GM21717 (cell line): ENCODE measurements at regions not wholly inside any gene's neighbourhood (a gene's known extent, or its start where the extent isn't known, plus 50 kb on each side); places are given as distances from the start of the nearest gene placed in this dataset.
"Not testable (repeated sequence)": the region's sequence is repeated elsewhere in the genome, so short reads cannot be mapped to it uniquely, and the experiment has no call there.

ENCODE experiments used
- ATAC-seq: cut with Tn5 transposase; IDR thresholded peaks from one replicate; pipeline ENCODE4 v1.9.1; 2021; ENCODE audit warnings: mild to moderate bottlenecking, moderate library complexity; ENCODE audit not compliant: unreplicated experiment

DNA sequence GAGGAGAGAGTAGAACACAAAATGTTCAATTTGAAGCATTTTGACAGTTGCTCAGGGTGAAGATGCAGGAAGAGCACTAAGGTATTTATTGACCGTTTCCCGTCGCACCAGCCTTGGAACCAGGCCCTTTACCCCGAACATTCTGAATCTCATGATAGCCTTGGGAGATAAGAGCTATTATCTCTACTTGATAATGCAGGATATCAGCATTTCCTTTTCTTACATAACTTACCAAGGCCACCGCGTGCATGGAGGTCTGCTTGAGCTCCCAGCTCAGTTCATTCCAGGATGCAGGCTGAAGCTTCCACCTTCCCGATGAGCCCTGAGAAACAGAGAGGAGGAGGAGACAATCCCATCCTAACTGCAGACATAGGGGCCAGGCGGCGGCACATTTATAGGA, 324.2 kb upstream of the COBL start:
- ATAC-seq = no peak

GRCh38 chr7:51639661-51640334, 323.2 kb upstream of the COBL start:
- no peak for ATAC-seq

- no peak for ATAC-seq
Observed at GRCh38 chr7:51636503-51636902, 319.9 kb upstream of the COBL start.

GRCh38 chr7:51635775-51636174, 319.2 kb upstream of the COBL start:
- no peak for ATAC-seq

- no peak for ATAC-seq
Observed at GRCh38 chr7:51634538-51634937, 317.9 kb upstream of the COBL start.

GRCh38 chr7:51634025-51634424, 317.4 kb upstream of the COBL start:
- ATAC-seq = no peak

- no peak for ATAC-seq
Observed at GRCh38 chr7:51633596-51633995, 317.0 kb upstream of the COBL start.

DNA sequence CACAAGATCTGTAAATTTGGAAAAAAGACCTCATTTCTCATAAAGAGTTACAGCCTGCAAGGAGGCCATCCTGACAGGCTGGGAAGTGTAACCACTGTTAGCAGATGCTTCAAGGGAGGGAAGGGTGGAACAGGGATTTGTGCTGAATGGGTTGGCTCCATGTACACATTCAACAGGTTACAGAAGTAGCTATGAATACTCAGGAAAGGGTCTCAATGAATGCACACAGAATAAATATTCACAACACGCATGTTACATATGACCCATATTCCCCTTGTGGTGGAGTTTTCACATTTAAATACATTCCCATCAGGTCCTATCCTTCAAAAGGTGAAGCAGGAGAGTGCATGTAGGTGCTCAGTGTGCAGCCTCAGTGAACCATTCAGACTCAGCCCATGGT, 316.4 kb upstream of the COBL start:
- no peak for ATAC-seq

DNA sequence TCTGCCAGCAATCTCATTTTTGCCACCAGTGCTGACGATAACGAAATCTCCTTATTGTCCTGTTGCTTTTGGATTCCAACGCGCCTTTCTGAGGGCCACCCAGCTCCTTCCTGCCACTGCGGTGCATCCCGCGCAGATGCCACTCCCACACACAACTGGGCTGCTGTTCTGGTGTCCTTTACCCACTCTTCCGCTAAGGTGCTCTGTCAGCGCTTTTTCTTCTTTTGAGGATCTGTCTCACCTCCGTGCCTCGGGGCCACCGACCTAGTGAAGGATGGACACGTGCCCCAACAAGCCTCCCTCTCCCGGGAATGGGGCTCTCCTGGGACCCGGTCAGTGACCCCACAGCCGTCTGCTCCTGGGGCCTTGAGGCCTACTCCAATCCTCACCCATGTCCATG, 314.3 kb upstream of the COBL start:
- ATAC-seq = no peak

- no peak for ATAC-seq
Observed at GRCh38 chr7:51629206-51629605, 312.6 kb upstream of the COBL start.

DNA sequence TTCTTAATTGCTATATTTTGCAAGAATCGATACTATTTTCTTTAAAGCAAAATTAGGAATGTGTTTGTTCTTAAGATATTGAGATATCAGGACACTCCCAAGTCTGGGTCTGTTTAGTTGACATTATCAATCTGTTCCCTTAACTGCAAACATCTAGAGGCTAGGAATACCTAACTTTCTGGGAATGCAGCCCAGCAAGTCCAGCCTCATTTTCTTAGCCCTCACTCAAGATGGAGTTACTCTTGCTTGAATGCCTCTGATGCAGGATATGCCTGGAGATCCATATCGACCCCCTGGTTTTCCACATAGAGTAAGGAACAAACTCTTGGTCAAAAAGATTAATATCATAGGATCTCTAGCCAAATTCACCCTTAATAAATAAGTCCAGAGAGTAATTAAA, 305.3 kb upstream of the COBL start:
- ATAC-seq = no peak

GRCh38 chr7:51620706-51621105, 304.1 kb upstream of the COBL start:
- no peak for ATAC-seq

- ATAC-seq = no peak
Observed at GRCh38 chr7:51619880-51620279, 303.3 kb upstream of the COBL start.

DNA sequence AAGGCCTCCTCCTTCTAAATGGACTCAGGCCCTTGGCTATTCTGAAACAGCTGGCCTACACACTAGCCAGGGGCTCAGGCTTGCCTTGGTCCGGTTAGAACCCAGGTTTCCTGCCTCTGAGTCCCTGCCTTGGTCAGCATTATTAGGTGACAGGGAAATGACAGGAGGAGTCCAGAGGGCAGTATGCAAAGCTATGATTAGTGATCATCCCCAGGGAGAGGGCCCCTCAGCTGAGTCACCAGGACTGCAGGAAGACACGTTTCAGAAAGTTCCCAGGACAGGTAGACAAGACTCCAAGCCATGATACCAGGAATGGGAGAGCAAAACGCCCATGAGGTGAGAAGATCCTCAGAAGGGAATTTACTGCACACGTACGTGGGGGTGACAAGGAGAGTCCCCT, 301.1 kb upstream of the COBL start:
- no peak for ATAC-seq

- no peak for ATAC-seq
Observed at GRCh38 chr7:51613911-51614357, 297.3 kb upstream of the COBL start.

DNA sequence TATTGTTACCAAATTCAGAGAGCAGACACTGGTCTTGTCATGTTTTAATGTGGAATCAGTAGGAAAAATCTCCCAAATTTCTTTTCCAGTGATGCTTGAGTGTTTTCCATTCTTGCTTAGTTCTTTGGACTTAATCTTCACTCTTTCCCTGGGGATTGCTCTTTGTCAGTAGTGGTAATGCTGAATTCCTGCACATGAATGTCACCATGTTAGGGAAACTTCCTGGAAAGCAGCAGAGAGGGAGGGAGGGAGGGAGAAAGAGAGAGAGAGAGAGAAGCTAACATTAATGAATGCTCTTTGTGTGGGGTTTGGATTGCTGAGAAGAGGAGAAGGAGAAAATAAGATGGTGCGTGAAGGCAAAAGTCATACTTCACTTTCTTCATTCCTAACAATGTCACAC, 295.3 kb upstream of the COBL start:
- no peak for ATAC-seq

- ATAC-seq = no peak
Observed at GRCh38 chr7:51607447-51607846, 290.8 kb upstream of the COBL start.

GRCh38 chr7:51606601-51607154, 290.1 kb upstream of the COBL start:
- ATAC-seq = no peak

- ATAC-seq = no peak
Observed at GRCh38 chr7:51602376-51602775, 285.8 kb upstream of the COBL start.

DNA sequence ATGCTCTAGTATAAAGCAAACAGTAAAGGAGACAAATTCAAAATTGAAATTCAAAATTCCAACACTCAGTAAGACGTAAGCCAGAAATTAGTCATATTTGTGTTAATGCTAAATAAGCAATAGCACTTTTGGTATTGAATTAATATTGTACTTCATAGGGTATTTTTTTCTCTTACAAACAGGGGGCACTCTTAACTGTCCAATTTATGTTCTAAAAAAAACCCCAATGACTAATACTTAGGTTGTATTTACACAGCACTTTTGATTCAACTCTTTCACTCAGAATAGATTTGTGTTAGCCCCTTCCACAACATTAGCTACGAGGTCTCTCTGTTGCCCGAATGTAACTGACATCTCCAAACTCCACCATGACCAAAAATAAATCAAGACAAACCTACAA, 284.9 kb upstream of the COBL start:
- ATAC-seq = no peak

GRCh38 chr7:51599935-51600334, 283.3 kb upstream of the COBL start:
- ATAC-seq = not testable (repeated sequence)

DNA sequence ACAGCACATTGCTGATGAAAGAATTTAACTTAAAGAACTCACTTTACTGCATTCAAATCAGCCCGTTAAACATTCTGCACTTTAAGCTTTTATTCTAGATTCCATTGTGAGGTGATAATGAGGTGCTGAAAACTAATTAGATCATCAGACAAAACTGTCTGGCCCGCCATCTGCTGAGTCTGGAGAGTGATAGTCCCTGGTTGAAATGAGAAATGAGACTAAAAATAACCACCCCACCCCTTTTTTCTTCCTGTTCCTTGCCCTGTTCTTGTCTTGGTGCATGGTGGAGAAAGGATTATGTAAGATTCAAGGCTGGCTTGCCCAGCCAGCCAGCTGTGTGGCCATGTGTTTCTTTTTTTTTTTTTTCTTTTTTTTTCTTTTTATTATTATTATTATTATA, 277.0 kb upstream of the COBL start:
- ATAC-seq = no peak
